Liver (tissue), 8 donors: ENCODE measurements at regions not wholly inside any gene's neighbourhood (a gene's known extent, or its start where the extent isn't known, plus 50 kb on each side); places are given as distances from the start of the nearest gene placed in this dataset.

Experiments used
- DNase-seq: peaks from one replicate; pipeline ENCODE4 v3.0.0-alpha.2; 2017; ENCODE audit warnings: low spot score
- H3K27ac ChIP-seq, 2 donors: one replicate each; pipeline ENCODE4 v1.7.0; 2013; ENCODE audit warnings: inconsistent platforms in 2 of 2, low read length in 2 of 2, control low read depth in 1 of 2, low read depth in 1 of 2, mild to moderate bottlenecking in 1 of 2
- H3K27me3 ChIP-seq, 4 donors: one replicate each; pipeline versions ENCODE4 v1.6.1 to v1.7.0; 2013; ENCODE audit warnings: low read length in 3 of 4, inconsistent platforms in 1 of 4, mild to moderate bottlenecking in 1 of 4, moderate library complexity in 1 of 4; ENCODE audit not compliant: control insufficient read depth in 4 of 4, insufficient read depth in 4 of 4
- H3K36me3 ChIP-seq, 4 donors: one replicate each; pipeline versions ENCODE4 v1.6.1 to v1.7.0; 2013; ENCODE audit warnings: low read length in 3 of 4, mild to moderate bottlenecking in 3 of 4, low read depth in 1 of 4, moderate library complexity in 1 of 4; ENCODE audit not compliant: control insufficient read depth in 4 of 4, insufficient read depth in 3 of 4
- H3K4me1 ChIP-seq, 4 donors: one replicate each; pipeline versions ENCODE4 v1.6.1 to v1.7.0; 2013; ENCODE audit warnings: low read length in 3 of 4, mild to moderate bottlenecking in 3 of 4, moderate library complexity in 1 of 4; ENCODE audit not compliant: control insufficient read depth in 4 of 4, insufficient read depth in 4 of 4
- H3K4me3 ChIP-seq, 3 donors: one replicate each; pipeline versions ENCODE4 v1.6.1 to v1.7.0; 2013; ENCODE audit warnings: low read length in 3 of 3, control low read depth in 1 of 3, low read depth in 1 of 3, mild to moderate bottlenecking in 1 of 3
- H3K9ac ChIP-seq, 2 donors: one replicate each; pipeline ENCODE4 v1.7.0; 2013; ENCODE audit warnings: low read length in 2 of 2, mild to moderate bottlenecking in 2 of 2, moderate library complexity in 2 of 2, control low read depth in 1 of 2, low read depth in 1 of 2
- H3K9me3 ChIP-seq, 4 donors: one replicate each; pipeline versions ENCODE4 v1.6.1 to v1.7.0; 2013; ENCODE audit warnings: low read length in 3 of 4; ENCODE audit not compliant: control insufficient read depth in 4 of 4
- EGR1 ChIP-seq, 2 donors: IDR thresholded peaks; 2 replicates each; pipeline ENCODE4 v1.6.1; 2016 to 2018; ENCODE audit warnings: antibody characterized with exemption in 2 of 2, low read depth in 2 of 2
- FOXA1 ChIP-seq: IDR thresholded peaks from 2 replicates; pipeline ENCODE4 v1.6.1; 2016; ENCODE audit warnings: antibody characterized with exemption
- FOXA2 ChIP-seq: IDR thresholded peaks from 2 replicates; pipeline ENCODE4 v1.6.1; 2016; ENCODE audit warnings: antibody characterized with exemption
- GABPA ChIP-seq, 2 donors: IDR thresholded peaks in 1 of 2; conservative IDR thresholded peaks in 1 of 2; 2 replicates each; pipeline ENCODE4 v1.6.1; 2016; ENCODE audit warnings: antibody characterized with exemption in 2 of 2, mild to moderate bottlenecking in 1 of 2, moderate library complexity in 1 of 2
- HNF4G ChIP-seq: IDR thresholded peaks from 2 replicates; pipeline ENCODE4 v1.6.1; 2016; ENCODE audit warnings: antibody characterized with exemption
- JUND ChIP-seq, 2 donors: IDR thresholded peaks; 2 replicates each; pipeline ENCODE4 v1.6.1; 2016; ENCODE audit warnings: antibody characterized with exemption in 2 of 2
- NR2F2 ChIP-seq: IDR thresholded peaks from 2 replicates; pipeline ENCODE4 v1.6.1; 2016; ENCODE audit warnings: antibody characterized with exemption
- RAD21 ChIP-seq, 2 donors: IDR thresholded peaks; 2 replicates each; pipeline ENCODE4 v1.6.1; 2016; ENCODE audit warnings: antibody characterized with exemption in 2 of 2, mild to moderate bottlenecking in 2 of 2
- SP1 ChIP-seq: IDR thresholded peaks from 2 replicates; pipeline ENCODE4 v1.6.1; 2018; ENCODE audit warnings: antibody characterized with exemption, mild to moderate bottlenecking
- TAF1 ChIP-seq: conservative IDR thresholded peaks from 2 replicates; pipeline ENCODE4 v1.6.1; 2016; ENCODE audit warnings: antibody characterized with exemption, mild to moderate bottlenecking
- YY1 ChIP-seq: IDR thresholded peaks from 2 replicates; pipeline ENCODE4 v1.6.1; 2016; ENCODE audit warnings: antibody characterized with exemption, mild to moderate bottlenecking
- WGBS: extraction: QIAGEN DNeasy Blood & Tissue Kit; methylation state at CpG from one replicate; pipeline ENCODE4 v1.1.7; 2013; 5-methylcytosine and 5-hydroxymethylcytosine counted together
- TF ChIP-seq, protein P1 (sequence below): IDR thresholded peaks from 2 replicates; pipeline ENCODE4 v1.6.1; 2016; ENCODE audit warnings: antibody characterized with exemption
- TF ChIP-seq, protein P2 (sequence below): fragments of 150-350 bp; IDR thresholded peaks from 2 replicates; pipeline ENCODE4 v1.5.1; 2017; ENCODE audit warnings: improper control_type of control experiment, low read depth, low read length; ENCODE audit not compliant: missing input control
- TF ChIP-seq, protein P3 (sequence below): IDR thresholded peaks from 2 replicates; pipeline ENCODE4 v1.6.1; 2016; ENCODE audit warnings: antibody characterized with exemption, mild to moderate bottlenecking
- TF ChIP-seq, protein P4 (sequence below): IDR thresholded peaks from 2 replicates; pipeline ENCODE4 v1.6.1; 2016; ENCODE audit warnings: antibody characterized with exemption
- TF ChIP-seq, protein P5 (sequence below): IDR thresholded peaks from 2 replicates; pipeline ENCODE4 v1.6.1; 2016; ENCODE audit warnings: antibody characterized with exemption
- donor health status: healthy.
- donor health status: healthy.
- donor health status: healthy.
- donor health status: healthy.
- donor health status: healthy.

DNA sequence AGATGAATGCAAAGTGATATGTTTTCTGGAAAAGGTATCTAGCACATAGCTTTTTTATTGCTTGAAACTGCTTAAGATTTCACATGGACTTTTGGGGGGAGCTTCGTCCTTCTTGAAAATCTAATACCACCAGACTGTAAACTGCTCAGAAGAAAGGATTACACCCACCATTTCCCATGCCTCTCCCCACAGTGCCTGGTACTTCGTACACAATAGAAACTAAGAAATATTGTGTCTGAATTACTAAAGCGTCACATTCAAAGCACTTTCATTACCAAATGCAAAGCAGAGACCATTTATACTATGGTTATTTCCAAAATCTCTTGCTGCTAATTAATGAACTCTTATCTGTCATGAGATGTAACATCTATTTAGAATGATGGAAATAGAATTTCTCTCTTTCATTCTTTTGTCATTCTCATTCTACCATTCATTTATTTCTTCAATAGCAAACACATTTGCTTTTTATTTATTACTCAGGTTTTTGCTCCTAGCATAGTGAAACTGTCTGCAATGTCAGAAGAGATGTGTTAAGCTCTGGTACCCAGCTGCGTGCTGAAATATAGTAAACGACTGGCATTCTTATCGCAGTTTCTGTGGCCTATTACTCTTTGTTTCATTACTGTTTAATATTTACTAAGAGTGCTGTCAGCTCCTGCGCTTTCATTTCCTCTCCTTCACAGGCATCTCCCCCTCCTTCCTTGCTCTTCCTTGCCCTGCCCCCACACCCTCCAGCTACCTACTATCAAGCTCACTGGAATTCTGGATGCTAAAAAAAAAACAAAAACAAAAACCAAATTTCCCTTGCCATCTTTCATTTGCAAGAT, 51.4 kb upstream of the RAPGEF2 start:
- H3K27me3 ChIP-seq = no peaks in the 10 kb centered on the region
- no peak overlapping the region for H3K4me3 ChIP-seq
- H3K36me3 ChIP-seq = no peaks in the 10 kb centered on the region
- H3K9me3 ChIP-seq = no peaks in the 10 kb centered on the region
- TF ChIP-seq, protein P1, sequence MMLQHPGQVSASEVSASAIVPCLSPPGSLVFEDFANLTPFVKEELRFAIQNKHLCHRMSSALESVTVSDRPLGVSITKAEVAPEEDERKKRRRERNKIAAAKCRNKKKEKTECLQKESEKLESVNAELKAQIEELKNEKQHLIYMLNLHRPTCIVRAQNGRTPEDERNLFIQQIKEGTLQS = no peak
- TF ChIP-seq, protein P2, sequence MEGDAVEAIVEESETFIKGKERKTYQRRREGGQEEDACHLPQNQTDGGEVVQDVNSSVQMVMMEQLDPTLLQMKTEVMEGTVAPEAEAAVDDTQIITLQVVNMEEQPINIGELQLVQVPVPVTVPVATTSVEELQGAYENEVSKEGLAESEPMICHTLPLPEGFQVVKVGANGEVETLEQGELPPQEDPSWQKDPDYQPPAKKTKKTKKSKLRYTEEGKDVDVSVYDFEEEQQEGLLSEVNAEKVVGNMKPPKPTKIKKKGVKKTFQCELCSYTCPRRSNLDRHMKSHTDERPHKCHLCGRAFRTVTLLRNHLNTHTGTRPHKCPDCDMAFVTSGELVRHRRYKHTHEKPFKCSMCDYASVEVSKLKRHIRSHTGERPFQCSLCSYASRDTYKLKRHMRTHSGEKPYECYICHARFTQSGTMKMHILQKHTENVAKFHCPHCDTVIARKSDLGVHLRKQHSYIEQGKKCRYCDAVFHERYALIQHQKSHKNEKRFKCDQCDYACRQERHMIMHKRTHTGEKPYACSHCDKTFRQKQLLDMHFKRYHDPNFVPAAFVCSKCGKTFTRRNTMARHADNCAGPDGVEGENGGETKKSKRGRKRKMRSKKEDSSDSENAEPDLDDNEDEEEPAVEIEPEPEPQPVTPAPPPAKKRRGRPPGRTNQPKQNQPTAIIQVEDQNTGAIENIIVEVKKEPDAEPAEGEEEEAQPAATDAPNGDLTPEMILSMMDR = no peak
- TF ChIP-seq JUND (IDR thresholded peaks at IDR 0.05) (no peak), TAF1 (no peak), FOXA2 (no peak), EGR1 (IDR thresholded peaks at IDR 0.05; ENCODE audit: low read depth in 2 of 2) (no peak)
- peaks cover 0 to 9% (median 3%) of the 10 kb centered on the region in 4 donors for H3K4me1 ChIP-seq
- WGBS = 67% methylated on average over 7 of the region's 7 CpGs
- no peak overlapping the region for H3K27ac ChIP-seq
- no peak for DNase-seq
- H3K9ac ChIP-seq = no peak overlapping the region

DNA sequence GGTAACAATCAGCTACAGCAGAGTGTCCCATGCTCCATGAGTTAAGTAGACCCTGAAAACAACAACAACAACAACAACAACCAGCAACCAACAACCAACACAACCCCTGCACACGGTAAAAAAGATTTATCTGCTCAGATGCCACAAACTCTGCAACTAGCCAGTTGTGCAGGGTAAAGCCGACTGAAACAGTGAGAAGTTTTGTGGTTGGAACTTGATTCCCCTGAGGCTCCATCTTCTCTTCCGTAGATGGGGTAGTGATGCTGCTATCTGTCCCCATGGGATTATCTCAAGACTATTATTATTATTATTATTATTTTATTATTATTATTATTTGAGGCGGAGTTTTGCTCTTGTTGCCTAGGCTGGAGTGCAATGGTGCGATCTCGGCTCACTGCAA, 50.6 kb upstream of the RAPGEF2 start:
- peaks cover 0 to 9% (median 3%) of the 10 kb centered on the region in 4 donors for H3K4me1 ChIP-seq
- H3K9me3 ChIP-seq = no peaks in the 10 kb centered on the region
- no peaks in the 10 kb centered on the region for H3K27me3 ChIP-seq
- no peaks in the 10 kb centered on the region for H3K36me3 ChIP-seq
- no peak overlapping the region for H3K27ac ChIP-seq
- H3K4me3 ChIP-seq = no peak overlapping the region
- TF ChIP-seq RAD21 (IDR thresholded peaks at IDR 0.05) (no peak), NR2F2 (no peak), EGR1 (IDR thresholded peaks at IDR 0.05; ENCODE audit: low read depth in 2 of 2) (no peak), YY1 (no peak), FOXA2 (no peak), HNF4G (no peak), SP1 (no peak), GABPA (IDR thresholded peaks at IDR 0.05 in 1 of 2, conservative IDR thresholded peaks at IDR 0.05 in 1 of 2) (no peak), FOXA1 (no peak)
- TF ChIP-seq, protein P1 = no peak
- TF ChIP-seq, protein P3, sequence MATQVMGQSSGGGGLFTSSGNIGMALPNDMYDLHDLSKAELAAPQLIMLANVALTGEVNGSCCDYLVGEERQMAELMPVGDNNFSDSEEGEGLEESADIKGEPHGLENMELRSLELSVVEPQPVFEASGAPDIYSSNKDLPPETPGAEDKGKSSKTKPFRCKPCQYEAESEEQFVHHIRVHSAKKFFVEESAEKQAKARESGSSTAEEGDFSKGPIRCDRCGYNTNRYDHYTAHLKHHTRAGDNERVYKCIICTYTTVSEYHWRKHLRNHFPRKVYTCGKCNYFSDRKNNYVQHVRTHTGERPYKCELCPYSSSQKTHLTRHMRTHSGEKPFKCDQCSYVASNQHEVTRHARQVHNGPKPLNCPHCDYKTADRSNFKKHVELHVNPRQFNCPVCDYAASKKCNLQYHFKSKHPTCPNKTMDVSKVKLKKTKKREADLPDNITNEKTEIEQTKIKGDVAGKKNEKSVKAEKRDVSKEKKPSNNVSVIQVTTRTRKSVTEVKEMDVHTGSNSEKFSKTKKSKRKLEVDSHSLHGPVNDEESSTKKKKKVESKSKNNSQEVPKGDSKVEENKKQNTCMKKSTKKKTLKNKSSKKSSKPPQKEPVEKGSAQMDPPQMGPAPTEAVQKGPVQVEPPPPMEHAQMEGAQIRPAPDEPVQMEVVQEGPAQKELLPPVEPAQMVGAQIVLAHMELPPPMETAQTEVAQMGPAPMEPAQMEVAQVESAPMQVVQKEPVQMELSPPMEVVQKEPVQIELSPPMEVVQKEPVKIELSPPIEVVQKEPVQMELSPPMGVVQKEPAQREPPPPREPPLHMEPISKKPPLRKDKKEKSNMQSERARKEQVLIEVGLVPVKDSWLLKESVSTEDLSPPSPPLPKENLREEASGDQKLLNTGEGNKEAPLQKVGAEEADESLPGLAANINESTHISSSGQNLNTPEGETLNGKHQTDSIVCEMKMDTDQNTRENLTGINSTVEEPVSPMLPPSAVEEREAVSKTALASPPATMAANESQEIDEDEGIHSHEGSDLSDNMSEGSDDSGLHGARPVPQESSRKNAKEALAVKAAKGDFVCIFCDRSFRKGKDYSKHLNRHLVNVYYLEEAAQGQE = no peak
- TF ChIP-seq, protein P4, sequence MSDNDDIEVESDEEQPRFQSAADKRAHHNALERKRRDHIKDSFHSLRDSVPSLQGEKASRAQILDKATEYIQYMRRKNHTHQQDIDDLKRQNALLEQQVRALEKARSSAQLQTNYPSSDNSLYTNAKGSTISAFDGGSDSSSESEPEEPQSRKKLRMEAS = no peak
- TF ChIP-seq, protein P5, sequence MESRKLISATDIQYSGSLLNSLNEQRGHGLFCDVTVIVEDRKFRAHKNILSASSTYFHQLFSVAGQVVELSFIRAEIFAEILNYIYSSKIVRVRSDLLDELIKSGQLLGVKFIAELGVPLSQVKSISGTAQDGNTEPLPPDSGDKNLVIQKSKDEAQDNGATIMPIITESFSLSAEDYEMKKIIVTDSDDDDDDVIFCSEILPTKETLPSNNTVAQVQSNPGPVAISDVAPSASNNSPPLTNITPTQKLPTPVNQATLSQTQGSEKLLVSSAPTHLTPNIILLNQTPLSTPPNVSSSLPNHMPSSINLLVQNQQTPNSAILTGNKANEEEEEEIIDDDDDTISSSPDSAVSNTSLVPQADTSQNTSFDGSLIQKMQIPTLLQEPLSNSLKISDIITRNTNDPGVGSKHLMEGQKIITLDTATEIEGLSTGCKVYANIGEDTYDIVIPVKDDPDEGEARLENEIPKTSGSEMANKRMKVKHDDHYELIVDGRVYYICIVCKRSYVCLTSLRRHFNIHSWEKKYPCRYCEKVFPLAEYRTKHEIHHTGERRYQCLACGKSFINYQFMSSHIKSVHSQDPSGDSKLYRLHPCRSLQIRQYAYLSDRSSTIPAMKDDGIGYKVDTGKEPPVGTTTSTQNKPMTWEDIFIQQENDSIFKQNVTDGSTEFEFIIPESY = no peak
- TF ChIP-seq, protein P2 = no peak
- 93% methylated on average over 6 of the region's 6 CpGs for WGBS
- DNase-seq = no peak
- no peak overlapping the region for H3K9ac ChIP-seq
